CD4-positive, alpha-beta T cell treated with Interleukin-17A for 1 hour (primary cell): ENCODE measurements at regions not wholly inside any gene's neighbourhood (a gene's known extent, or its start where the extent isn't known, plus 50 kb on each side); places are given as distances from the start of the nearest gene placed in this dataset.
"Not testable (repeated sequence)": the region's sequence is repeated elsewhere in the genome, so short reads cannot be mapped to it uniquely, and the experiment has no call there.

Source experiments
- DNase-seq: peaks from one replicate; pipeline ENCODE4 v3.0.0-alpha.2; 2020

GRCh38 chr16:22683258-22683657, 130.7 kb upstream of the HS3ST2 start:
- no peak for DNase-seq

- DNase-seq = no peak
These were observed 130.0 kb upstream of the HS3ST2 start for GRCh38 chr16:22683730-22684573.

DNA sequence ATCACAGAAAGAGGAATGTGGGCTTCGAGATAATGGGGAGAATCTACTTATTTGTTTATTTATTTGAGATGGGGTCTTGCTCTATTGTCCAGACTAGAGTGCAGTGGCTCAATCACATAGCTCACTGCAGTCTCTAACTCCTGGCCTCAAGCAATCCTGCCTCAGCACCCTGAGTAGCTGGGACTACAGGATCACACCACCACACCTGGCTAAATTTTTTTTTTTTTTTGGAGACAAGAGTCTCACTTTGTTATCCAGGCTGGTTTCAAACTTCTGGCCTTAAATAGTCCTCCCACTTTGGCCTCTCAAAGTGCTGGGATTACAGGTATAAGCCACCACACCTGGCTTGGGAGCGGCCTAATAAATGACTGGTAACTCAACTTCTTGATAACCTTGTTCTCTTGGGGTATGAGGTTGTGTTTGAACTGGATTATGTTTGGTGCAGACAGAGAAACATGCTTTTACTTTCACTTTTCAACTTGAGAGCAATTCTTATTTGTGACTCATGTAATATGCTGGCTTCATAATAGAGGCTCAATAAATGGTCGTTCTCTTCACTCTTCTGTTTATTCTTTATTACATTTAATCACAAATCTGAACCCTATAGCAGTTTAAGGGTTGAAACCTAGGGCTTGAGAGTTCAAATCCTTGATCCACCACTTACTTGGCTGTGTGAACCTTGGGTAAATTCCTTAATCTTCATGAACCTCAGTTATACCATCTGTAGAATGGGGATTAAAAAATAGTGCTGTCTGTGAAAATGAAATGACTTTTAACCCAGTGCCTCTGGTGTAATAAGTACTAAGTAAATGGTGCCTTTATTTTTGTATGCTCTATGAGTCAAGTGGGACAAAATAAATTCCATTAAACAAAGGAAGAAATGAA, 129.1 kb upstream of the HS3ST2 start:
- no peak for DNase-seq

DNA sequence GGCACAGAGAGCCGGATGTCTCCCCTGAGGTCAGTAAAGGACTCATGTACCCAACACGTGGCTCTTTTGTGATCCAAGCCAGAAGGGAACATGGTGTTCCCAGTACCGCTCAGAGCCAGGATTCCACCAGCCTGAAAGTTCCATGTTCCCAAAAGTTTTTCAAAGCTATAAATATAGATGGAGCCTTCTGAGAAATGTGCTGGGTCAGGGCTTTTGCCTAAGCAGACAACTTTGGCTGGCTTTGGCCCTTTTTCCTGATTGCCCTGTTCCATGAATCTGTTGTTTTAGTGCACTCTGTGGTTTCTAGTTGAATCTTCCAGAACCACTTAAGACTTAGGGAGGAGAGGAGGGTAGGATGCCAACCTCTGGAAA, 128.5 kb upstream of the HS3ST2 start:
- no peak for DNase-seq

DNA sequence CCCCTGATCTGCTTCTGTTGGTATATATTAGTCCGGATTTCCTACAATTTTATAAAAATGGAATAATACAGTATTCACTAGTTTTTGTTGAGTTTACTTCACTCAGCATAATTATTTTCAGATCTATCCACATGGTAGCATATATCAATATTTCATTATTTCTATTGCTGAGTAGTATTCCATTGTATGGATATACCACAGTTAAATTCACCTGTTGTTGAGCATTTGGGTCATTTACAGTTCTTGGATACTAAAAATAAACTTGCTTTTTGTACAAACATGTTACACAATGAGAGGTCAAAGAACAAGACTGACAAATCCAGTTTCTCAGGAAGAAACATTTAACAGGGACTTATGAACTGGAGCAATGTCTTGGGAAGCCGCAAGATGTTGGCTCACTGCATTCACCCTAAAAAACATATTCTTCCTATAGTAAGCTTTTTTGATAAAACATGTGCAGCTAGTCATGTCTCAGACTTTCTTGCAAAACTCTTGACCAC, 126.9 kb upstream of the HS3ST2 start:
- DNase-seq = no peak

DNA sequence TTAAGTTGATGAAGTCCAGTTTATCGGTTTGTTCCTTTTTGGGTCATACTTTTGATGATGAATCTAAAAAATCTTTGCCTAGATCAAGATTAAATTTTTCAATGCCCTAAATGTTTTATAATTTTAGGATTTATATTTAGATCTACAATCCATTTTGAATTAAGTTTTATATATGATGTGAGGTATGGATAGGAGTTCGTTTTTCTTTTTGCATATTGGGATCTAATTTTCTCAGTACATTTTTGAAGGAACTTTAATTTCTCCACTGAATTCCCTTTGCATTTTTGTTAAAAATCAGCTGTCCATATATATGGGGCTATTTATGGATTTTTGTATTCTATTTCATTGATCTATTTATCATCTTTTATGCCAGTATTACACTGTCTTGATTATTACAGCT, 125.5 kb upstream of the HS3ST2 start:
- DNase-seq = no peak

GRCh38 chr16:22688930-22689329, 125.0 kb upstream of the HS3ST2 start:
- DNase-seq = no peak

DNA sequence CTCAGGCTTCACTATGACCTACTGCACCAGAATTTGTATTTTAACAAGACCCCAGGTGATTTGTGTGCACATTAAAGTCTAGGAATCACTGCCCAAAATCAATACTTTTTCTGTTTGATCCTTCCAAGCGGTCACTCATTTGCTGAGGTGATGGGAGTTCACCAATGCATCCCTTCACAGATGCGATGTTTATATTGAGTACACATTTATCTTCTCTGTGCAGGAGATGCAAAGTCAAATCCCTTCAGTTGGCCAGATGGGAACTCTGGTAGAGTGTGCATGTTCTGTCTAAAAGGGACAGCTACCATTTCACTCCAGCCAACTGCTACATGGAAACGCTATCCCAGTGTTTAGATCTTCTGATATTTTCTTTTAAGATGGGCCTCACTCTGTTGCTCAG, 122.6 kb upstream of the HS3ST2 start:
- no peak for DNase-seq

GRCh38 chr16:22692034-22692433, 121.9 kb upstream of the HS3ST2 start:
- no peak for DNase-seq

DNA sequence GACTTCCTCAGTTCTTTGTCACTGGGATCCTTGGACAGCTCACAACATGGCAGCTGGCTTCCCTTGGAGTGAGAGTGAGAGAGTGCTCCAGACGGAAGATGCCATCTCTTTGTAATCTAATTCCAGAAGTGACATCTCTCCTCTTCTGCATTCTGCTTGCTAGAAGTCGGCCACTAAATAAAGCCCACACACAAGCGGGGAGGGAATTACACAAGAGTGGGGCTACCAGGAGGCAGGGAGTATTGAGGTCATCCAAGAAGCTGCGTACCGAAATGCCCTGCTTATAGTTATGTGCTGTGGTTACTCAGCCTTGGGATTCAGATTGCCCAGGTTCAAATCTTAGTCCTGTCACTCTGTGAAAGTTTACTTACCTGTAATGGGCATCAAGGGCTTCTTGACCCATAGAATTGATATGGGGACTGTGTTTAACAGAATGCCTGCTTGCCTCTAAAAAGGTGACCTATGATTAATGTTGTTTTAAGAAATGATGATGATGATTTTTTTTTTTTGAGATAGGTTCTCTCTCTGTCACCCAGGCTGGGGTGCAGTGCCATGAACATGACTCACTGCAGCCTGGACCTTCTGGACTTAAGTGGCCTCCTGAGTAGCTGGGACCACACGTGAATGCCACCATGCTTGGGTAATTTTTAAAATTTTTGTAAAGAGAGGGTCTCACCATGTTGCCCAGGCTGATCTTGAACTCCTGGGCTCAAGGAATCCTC, 120.9 kb upstream of the HS3ST2 start:
- no peak for DNase-seq

- DNase-seq = no peak
These were observed 120.2 kb upstream of the HS3ST2 start for GRCh38 chr16:22693638-22694340.

DNA sequence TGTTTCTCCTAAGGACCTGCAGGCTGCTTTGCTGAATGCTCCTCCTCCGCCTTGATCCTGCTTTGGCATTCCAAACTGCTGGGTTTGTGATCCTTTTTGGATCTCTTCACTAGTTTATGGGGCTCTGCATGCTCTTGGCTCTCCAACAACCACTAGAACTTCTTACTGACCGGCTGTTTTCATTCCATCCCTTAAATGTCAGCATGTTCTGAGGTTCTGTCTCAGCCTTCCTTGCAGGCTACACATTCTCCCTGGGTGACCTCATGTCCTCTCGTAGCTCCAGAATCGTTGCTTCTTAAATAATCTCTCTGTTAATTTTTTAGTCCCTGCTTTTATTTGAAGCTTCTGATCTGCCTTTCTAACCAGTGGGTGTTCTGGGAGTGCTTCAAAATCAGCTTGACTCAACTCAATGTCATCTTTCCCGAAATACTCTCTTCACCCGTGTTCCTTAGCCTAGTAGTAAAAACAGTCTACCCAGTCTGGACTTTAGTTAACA, 119.0 kb upstream of the HS3ST2 start:
- DNase-seq = no peak

GRCh38 chr16:22695773-22696172, 118.2 kb upstream of the HS3ST2 start:
- not testable (repeated sequence) for DNase-seq

DNA sequence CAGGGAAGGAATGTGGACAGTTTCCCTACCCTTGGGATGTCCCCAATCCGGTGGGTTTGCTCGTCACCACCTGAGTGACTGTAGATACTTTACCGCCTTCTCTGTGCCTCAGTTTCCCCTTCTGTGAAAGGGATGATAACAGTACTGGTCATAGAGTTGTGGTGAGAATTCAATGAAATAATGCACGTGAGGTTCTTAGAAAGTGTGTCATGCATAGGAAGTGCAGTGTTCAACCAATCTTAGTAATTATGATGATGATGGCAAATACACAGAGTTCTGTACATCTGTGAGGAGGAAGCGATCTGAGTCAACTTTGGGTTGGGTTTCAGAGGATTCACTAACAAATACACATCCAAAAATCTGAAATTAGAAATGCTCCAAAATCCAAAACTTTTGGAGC, 114.6 kb upstream of the HS3ST2 start:
- no peak for DNase-seq

GRCh38 chr16:22705799-22706198, 108.2 kb upstream of the HS3ST2 start:
- no peak for DNase-seq

DNA sequence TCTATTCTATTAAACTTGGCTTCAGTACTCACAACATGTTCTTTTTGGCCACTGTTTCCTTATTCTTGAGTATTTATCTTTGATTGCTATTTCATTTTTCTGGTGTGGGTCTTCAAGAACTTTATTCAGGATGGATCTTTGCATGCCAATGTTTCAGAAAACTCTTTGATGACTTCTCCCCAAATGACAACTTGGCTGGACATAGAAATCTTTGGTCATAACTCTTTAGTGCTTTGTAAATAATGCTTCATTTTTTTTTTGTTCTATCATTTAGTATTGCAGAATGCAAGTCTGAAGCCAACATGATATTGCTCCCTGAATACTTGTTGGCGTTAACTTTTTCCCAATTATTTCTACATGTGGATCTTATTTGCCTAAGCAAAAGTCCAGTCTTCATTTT, 103.6 kb upstream of the HS3ST2 start:
- no peak for DNase-seq

- no peak for DNase-seq
These were observed 102.1 kb upstream of the HS3ST2 start for GRCh38 chr16:22711847-22712246.

GRCh38 chr16:22712471-22712870, 101.5 kb upstream of the HS3ST2 start:
- DNase-seq = no peak

- not testable (repeated sequence) for DNase-seq
These were observed 95.4 kb upstream of the HS3ST2 start for GRCh38 chr16:22718598-22718997.

DNA sequence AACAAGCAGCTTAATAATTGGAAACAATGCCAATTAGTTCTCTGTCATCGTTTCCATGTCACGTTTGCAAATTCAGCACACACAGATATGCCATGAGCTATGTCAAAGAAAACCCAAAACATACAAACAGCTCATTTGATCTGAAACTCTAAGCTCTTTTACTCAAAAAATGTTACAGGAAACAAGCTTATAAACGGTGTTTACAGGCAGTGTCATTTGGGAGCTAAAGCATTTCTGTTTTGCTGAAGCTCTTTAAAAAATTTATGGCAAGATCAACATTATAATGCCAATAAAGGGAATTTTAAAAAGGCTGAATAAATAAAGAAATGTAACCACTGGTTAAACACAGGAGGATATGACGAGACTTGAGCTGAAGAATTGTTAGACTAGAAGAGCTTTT, 94.0 kb upstream of the HS3ST2 start:
- no peak for DNase-seq

DNA sequence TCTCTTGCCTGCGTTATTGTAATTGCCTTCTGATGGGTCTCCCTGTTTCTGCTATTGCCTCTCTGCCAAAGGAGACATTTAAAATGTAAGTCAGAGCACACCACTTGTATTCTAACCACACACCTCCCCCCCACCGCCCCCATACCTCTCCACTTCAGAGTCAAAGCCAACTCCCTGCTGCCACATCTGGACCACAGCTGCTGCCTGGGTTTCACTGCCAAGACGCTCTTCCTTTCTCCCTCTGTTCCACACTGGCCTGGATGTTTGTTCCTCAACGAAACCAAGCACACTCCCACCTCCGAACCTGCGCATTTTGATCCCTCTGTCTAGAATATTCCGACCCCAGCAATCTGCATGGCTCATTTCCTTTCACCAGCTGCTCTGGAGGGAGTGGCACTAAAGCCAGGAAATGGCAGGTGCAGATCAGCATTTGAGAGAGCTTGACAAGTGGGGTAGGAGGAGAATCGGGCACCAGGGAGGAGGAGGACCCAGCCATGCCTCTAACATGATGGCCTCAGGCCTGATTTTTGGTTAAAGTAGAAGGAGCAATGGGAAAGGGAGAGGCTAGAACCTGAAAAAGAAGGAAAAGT, 92.4 kb upstream of the HS3ST2 start:
- DNase-seq = no peak
